ENCODE measurements at regions not wholly inside any gene's neighbourhood (a gene's known extent, or its start where the extent isn't known, plus 50 kb on each side); places are given as distances from the start of the nearest gene placed in this dataset.

GRCh38 chr4:123317211-123317610 lies 79.4 kb upstream of the SPRY1 start:
- Mint-ChIP-seq H3K9me3 (peaks cover 0 to 11% (median 8%) of the 10 kb centered on the region in 7 donors), H3K4me3 (no peak overlapping the region), H3K27ac (no peak overlapping the region), H3K4me1 (no peaks in the 10 kb centered on the region), H3K27me3 (ENCODE audit: low read depth in 3 of 3) (peaks cover 0 to 1% (median 0%) of the 10 kb centered on the region in 3 donors), H3K36me3 (peaks cover 6 to 12% of the 10 kb centered on the region in 2 donors)
- no peak overlapping the region for H3K9ac ChIP-seq (ENCODE audit: insufficient read depth, low read length, poor library complexity, severe bottlenecking)
- peaks cover 0 to 2% of the 10 kb centered on the region in 2 donors for H3K9me3 ChIP-seq (replicated peaks in 1 of 2; ENCODE audit: control insufficient read depth in 1 of 2, insufficient read depth in 1 of 2, low read length in 2 of 2)
- no peak overlapping the region for H2AFZ ChIP-seq (ENCODE audit: insufficient read depth, low read depth, low read length, poor library complexity, severe bottlenecking)
- TF ChIP-seq CTCF (IDR thresholded peaks at IDR 0.05) = no peak
- H3K4me2 ChIP-seq (replicated peaks; ENCODE audit: extremely low read depth, low read length, poor library complexity, severe bottlenecking) = no peak overlapping the region
- no CpG with 5 or more reads among the region's 2 CpGs for WGBS (ENCODE audit: insufficient coverage)
- no peak for DNase-seq
- intact Hi-C loops (cut with micrococcal nuclease) = no loop called here
- H3K79me2 ChIP-seq (ENCODE audit: insufficient read depth, low read length) = no peaks in the 10 kb centered on the region
- H3K36me3 ChIP-seq (replicated peaks in 1 of 2; ENCODE audit: control insufficient read depth in 1 of 2, insufficient read depth in 2 of 2, low read length in 2 of 2) = no peaks in the 10 kb centered on the region
- no peaks in the 10 kb centered on the region for H3K4me1 ChIP-seq (ENCODE audit: control insufficient read depth in 1 of 2, insufficient read depth in 2 of 2, low read length in 2 of 2)
- no peak overlapping the region for H3K27ac ChIP-seq (ENCODE audit: low read depth in 1 of 2, low read length in 2 of 2)
- no peaks in the 10 kb centered on the region for H4K20me1 ChIP-seq (ENCODE audit: insufficient read depth, low read length)
- no peak overlapping the region for H3K4me3 ChIP-seq (replicated peaks in 1 of 3; ENCODE audit: low read depth in 2 of 3, low read length in 3 of 3)
- H3K27me3 ChIP-seq (ENCODE audit: control insufficient read depth in 2 of 2, insufficient read depth in 2 of 2, low read length in 2 of 2) = no peaks in the 10 kb centered on the region

GRCh38 chr4:123319639-123320038 lies 77.0 kb upstream of the SPRY1 start:
- Histone ChIP-seq H3K79me2 (ENCODE audit: insufficient read depth, low read length) (no peaks in the 10 kb centered on the region), H3K4me2 (replicated peaks; ENCODE audit: extremely low read depth, low read length, poor library complexity, severe bottlenecking) (no peak overlapping the region), H3K4me3 (replicated peaks in 1 of 3; ENCODE audit: low read depth in 2 of 3, low read length in 3 of 3) (no peak overlapping the region), H4K20me1 (ENCODE audit: insufficient read depth, low read length) (no peaks in the 10 kb centered on the region), H3K9me3 (replicated peaks in 1 of 2; ENCODE audit: control insufficient read depth in 1 of 2, insufficient read depth in 1 of 2, low read length in 2 of 2) (peaks cover 0 to 2% of the 10 kb centered on the region in 2 donors), H3K27me3 (ENCODE audit: control insufficient read depth in 2 of 2, insufficient read depth in 2 of 2, low read length in 2 of 2) (no peaks in the 10 kb centered on the region), H3K4me1 (ENCODE audit: control insufficient read depth in 1 of 2, insufficient read depth in 2 of 2, low read length in 2 of 2) (no peaks in the 10 kb centered on the region), H3K27ac (ENCODE audit: low read depth in 1 of 2, low read length in 2 of 2) (no peak overlapping the region), H3K36me3 (replicated peaks in 1 of 2; ENCODE audit: control insufficient read depth in 1 of 2, insufficient read depth in 2 of 2, low read length in 2 of 2) (no peaks in the 10 kb centered on the region), H2AFZ (ENCODE audit: insufficient read depth, low read depth, low read length, poor library complexity, severe bottlenecking) (no peak overlapping the region), H3K9ac (ENCODE audit: insufficient read depth, low read length, poor library complexity, severe bottlenecking) (no peak overlapping the region)
- no peak overlapping the region for H3K4me3 Mint-ChIP-seq
- H3K27ac Mint-ChIP-seq = no peak overlapping the region
- no peaks in the 10 kb centered on the region for H3K27me3 Mint-ChIP-seq (ENCODE audit: low read depth in 3 of 3)
- H3K36me3 Mint-ChIP-seq = peaks cover 4 to 9% of the 10 kb centered on the region in 2 donors
- no CpG with 5 or more reads among the region's 2 CpGs for WGBS (ENCODE audit: insufficient coverage)
- TF ChIP-seq CTCF (IDR thresholded peaks at IDR 0.05) = no peak
- DNase-seq = no peak
- intact Hi-C loops (cut with micrococcal nuclease) = no loop called here
- peaks cover 0 to 13% (median 11%) of the 10 kb centered on the region in 7 donors for H3K9me3 Mint-ChIP-seq
- no peaks in the 10 kb centered on the region for H3K4me1 Mint-ChIP-seq
